Right lobe of liver (tissue), 6 donors: ENCODE measurements at regions not wholly inside any gene's neighbourhood (a gene's known extent, or its start where the extent isn't known, plus 50 kb on each side); places are given as distances from the start of the nearest gene placed in this dataset.

ENCODE experiments used
- ATAC-seq, 4 donors: fragments of 200-7000 bp; cut with Tn5 transposase; one replicate each; pipeline ENCODE4 v1.9.1; 2020; ENCODE audit warnings: mild to moderate bottlenecking in 4 of 4, moderate library complexity in 4 of 4
- DNase-seq, 3 donors: peaks; one replicate each; pipeline ENCODE4 v3.0.0-alpha.2; 2020
- H3K27ac ChIP-seq, 3 donors: fragments of 200-600 bp; one replicate each; pipeline ENCODE4 v1.8.0; 2022
- H3K27me3 ChIP-seq, 2 donors: fragments of 200-600 bp; one replicate each; pipeline ENCODE4 v1.8.0; 2022
- H3K36me3 ChIP-seq, 4 donors: fragments of 200-600 bp; sonication (generic) in 1 of 4; one replicate each; pipeline versions ENCODE4 v1.5.1 to v1.8.0; 2017 to 2022; ENCODE audit warnings: control low read depth in 1 of 4
- H3K4me1 ChIP-seq, 4 donors: fragments of 200-600 bp; sonication (generic) in 1 of 4; one replicate each; pipeline versions ENCODE4 v1.5.1 to v1.8.0; 2017 to 2022; ENCODE audit warnings: control low read depth in 1 of 4
- H3K4me3 ChIP-seq, 3 donors: fragments of 200-600 bp; one replicate each; pipeline ENCODE4 v1.8.0; 2022
- H3K9me3 ChIP-seq, 4 donors: fragments of 200-600 bp; sonication (generic) in 1 of 4; one replicate each; pipeline versions ENCODE4 v1.5.1 to v1.8.0; 2017 to 2022; ENCODE audit warnings: control low read depth in 1 of 4
- POLR2A ChIP-seq: fragments of 450-650 bp; IDR thresholded peaks from one replicate; pipeline ENCODE4 v1.6.1; 2017; ENCODE audit warnings: antibody characterized with exemption, mild to moderate bottlenecking
- WGBS: methylation state at CpG from one replicate; pipeline ENCODE4 v1.1.6; 2018; ENCODE audit warnings: low coverage, low lambda C conversion rate; ENCODE audit not compliant: insufficient coverage; ENCODE audit errors: missing lambda C conversion rate; 5-methylcytosine and 5-hydroxymethylcytosine counted together
- intact Hi-C, 2 donors: fragments of 100-400 bp; cut with DNase I; formaldehyde crosslinking; loops; one replicate each; pipeline versions ENCODE4 v1.11.2 to v1.14.1; 2022
- TF ChIP-seq, protein P1 (sequence below), 4 donors: fragments of 200-600 bp in 3 of 4; fragments of 450-650 bp in 1 of 4; IDR thresholded peaks; one replicate each; pipeline versions ENCODE4 v1.5.1 to v1.8.0; 2016 to 2022; ENCODE audit warnings: antibody characterized with exemption in 4 of 4, mild to moderate bottlenecking in 2 of 4
- donor health status: DM: no; HTN: yes; CAD: no.
- donor health status: DM: no; HTN: no; CAD: no.
- donor health status: DM: no; HTN: no; CAD: no.
- donor health status: DM: no; HTN: yes; CAD: no.
- donor health status: DM: no; HTN: yes; CAD: no.

DNA sequence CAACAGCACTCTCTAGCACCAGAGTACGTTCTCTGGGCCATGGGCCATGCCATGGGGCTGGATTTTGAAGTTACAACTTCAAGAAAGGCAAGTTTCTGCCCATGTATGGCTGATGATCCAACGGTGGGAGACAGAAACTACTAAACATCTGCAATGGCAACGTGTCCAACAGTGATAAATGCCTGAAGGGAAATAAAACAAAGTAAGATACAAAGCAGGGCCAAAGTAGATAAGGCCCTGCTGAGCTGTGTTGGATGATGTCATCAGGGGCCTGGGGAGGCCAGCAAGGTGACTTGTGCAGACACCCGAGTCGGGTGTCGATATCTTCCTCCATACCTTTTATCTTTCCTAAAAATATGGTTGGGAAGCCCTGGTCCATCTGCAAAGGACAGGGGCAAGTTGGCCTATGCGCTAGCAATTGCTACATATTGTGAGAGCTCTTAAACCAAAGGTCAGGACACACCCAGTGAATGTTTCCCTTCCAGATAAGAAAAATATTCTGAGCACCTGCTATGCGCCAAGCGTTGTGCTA, 487.2 kb downstream of the MN1 start:
- Histone ChIP-seq H3K27ac (no peak overlapping the region), H3K27me3 (no peaks in the 10 kb centered on the region), H3K9me3 (no peaks in the 10 kb centered on the region), H3K4me1 (no peaks in the 10 kb centered on the region), H3K4me3 (no peak overlapping the region), H3K36me3 (no peaks in the 10 kb centered on the region)
- intact Hi-C loops = no loop called here
- TF ChIP-seq POLR2A = no peak
- TF ChIP-seq, protein P1, sequence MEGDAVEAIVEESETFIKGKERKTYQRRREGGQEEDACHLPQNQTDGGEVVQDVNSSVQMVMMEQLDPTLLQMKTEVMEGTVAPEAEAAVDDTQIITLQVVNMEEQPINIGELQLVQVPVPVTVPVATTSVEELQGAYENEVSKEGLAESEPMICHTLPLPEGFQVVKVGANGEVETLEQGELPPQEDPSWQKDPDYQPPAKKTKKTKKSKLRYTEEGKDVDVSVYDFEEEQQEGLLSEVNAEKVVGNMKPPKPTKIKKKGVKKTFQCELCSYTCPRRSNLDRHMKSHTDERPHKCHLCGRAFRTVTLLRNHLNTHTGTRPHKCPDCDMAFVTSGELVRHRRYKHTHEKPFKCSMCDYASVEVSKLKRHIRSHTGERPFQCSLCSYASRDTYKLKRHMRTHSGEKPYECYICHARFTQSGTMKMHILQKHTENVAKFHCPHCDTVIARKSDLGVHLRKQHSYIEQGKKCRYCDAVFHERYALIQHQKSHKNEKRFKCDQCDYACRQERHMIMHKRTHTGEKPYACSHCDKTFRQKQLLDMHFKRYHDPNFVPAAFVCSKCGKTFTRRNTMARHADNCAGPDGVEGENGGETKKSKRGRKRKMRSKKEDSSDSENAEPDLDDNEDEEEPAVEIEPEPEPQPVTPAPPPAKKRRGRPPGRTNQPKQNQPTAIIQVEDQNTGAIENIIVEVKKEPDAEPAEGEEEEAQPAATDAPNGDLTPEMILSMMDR (IDR thresholded peaks at IDR 0.05) = no peak
- WGBS = 50% methylated on average over 9 of the region's 9 CpGs
- DNase-seq (no peak), ATAC-seq (no peak)

DNA sequence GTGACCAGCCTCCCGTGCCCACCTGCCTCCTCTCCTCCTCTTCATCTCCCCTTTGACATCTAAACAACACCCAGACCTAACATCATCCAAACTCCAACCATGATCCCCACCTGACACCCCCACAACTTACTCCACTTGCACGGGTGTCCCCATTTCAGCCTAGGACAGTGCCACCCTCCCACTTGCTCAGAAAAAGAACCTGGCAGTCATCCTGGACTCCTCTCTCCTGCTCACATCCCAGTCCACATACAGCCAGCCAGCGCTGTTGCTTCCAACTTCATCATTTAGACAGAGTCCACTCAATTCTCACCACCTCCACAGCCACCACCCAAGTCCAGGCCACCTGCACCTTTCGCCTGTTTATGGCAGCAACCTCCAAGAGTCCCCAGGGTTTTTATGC, 485.7 kb downstream of the MN1 start:
- Histone ChIP-seq H3K27me3 (no peaks in the 10 kb centered on the region), H3K27ac (no peak overlapping the region), H3K9me3 (no peaks in the 10 kb centered on the region), H3K4me1 (no peaks in the 10 kb centered on the region), H3K36me3 (no peaks in the 10 kb centered on the region), H3K4me3 (no peak overlapping the region)
- TF ChIP-seq, protein P1 (IDR thresholded peaks at IDR 0.05) = no peak
- TF ChIP-seq POLR2A = no peak
- no peak for ATAC-seq
- 59% methylated on average over 4 of the region's 4 CpGs for WGBS
- DNase-seq = no peak
- intact Hi-C loops = no loop called here

DNA sequence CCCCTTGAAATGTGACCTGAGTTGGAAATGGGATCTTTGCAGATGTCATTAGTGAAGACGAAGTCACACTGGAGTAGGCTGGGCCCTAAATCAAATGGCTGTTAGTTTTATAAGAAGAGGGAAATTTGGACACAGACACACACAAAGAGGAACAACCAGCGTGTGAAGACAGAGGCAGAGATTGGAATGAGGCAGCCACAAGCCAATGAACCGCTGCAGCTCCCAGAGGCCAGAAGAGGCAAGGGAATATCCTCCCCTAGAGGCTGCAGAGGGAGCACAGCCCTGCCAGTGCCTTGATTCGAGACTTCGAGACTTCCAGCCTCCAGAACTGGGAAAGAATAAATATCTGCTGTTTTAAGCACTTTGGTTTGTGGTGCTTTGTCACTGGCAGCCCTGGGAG, 484.5 kb downstream of the MN1 start:
- intact Hi-C loops = no loop called here
- no peak for ATAC-seq

DNA sequence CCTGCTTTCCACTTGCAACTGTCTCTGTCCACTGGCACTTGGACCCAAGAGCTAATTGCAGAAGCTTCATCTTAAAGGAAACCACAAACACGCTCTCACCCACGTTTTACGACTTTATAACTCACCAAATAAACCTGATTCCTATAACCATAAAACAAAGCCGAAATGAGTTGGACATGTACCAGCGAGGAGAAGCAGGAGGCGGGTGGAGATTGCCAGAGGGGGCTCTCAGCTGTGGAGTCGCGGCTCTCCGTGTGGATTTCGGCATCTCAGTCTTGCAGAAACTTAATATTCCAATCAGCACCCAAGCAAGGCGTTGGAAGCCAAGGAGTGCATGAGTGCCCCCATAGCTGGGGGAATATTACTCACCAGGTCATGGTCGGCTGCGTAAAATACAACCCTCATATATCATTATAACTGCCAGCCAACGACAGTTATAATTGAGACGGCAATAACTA, 483.6 kb downstream of the MN1 start:
- Histone ChIP-seq H3K9me3 (no peaks in the 10 kb centered on the region), H3K4me1 (no peaks in the 10 kb centered on the region), H3K27me3 (no peaks in the 10 kb centered on the region), H3K4me3 (no peak overlapping the region), H3K27ac (no peak overlapping the region), H3K36me3 (no peaks in the 10 kb centered on the region)
- TF ChIP-seq, protein P1 (IDR thresholded peaks at IDR 0.05) = no peak
- no peak for TF ChIP-seq POLR2A
- WGBS = 36% methylated on average over 14 of the region's 15 CpGs
- ATAC-seq = no peak
- intact Hi-C loops = no loop called here
- DNase-seq = no peak

More for the DNA sequence above, 484.5 kb downstream of the MN1 start:
- Histone ChIP-seq H3K4me3 (no peak overlapping the region), H3K36me3 (no peaks in the 10 kb centered on the region), H3K27ac (no peak overlapping the region), H3K9me3 (no peaks in the 10 kb centered on the region), H3K27me3 (no peaks in the 10 kb centered on the region), H3K4me1 (no peaks in the 10 kb centered on the region)
- no peak for TF ChIP-seq POLR2A
- TF ChIP-seq, protein P1 (IDR thresholded peaks at IDR 0.05) = no peak
- WGBS = 52% methylated on average over 3 of the region's 5 CpGs
- DNase-seq = no peak

DNA sequence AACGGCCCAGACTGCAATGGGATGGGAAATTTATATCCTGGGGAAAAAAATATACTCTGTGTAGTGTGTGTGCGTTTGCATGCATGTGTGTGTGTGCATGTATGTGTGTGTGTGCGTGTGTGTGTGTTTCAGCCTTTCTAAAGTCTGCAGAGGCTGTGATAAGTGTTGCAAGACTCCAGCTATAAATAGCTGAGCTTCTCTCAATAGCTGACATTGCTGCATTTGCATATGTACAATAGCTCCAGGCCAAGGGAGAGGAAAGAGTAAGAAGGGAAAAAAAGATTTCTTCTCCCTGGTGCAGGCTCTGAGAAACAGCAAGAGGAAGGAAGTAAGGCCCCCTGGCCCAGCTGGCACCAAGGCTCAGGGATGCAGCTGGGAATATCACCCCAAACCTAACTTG, 483.0 kb downstream of the MN1 start:
- Histone ChIP-seq H3K36me3 (no peaks in the 10 kb centered on the region), H3K4me1 (no peaks in the 10 kb centered on the region), H3K9me3 (no peaks in the 10 kb centered on the region), H3K4me3 (no peak overlapping the region), H3K27ac (no peak overlapping the region), H3K27me3 (no peaks in the 10 kb centered on the region)
- intact Hi-C loops = no loop called here
- ATAC-seq = no peak
- TF ChIP-seq POLR2A = no peak
- TF ChIP-seq, protein P1 (IDR thresholded peaks at IDR 0.05) = no peak
- WGBS = 26% methylated on average over 3 of the region's 3 CpGs
- DNase-seq = no peak
